ENCODE measurements at regions not wholly inside any gene's neighbourhood (a gene's known extent, or its start where the extent isn't known, plus 50 kb on each side); places are given as distances from the start of the nearest gene placed in this dataset.

DNA sequence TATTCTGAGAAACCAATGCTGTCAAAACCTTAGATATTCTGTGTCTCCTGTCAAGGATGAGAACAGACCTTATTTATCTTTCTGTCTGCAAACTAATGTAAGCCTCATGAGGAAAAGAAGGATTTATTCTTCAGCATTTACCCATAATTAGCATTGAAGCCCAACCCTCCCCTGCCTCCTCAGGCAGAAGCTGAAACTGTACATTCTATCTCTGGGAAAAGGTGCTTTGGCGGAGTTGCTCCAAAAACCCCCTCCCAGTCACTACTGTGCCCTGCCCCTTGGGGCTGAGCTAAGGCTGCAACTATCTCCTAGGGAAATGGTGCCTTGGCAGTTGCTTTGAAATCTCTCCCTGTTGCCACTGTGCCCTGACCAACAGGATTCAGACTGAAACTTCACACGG lies 106.2 kb upstream of the TLR4 start:
- Histone ChIP-seq H3K4me2 (ENCODE audit: control insufficient read depth, insufficient read depth) (no peak overlapping the region), H4K20me1 (ENCODE audit: control insufficient read depth, insufficient read depth) (no peaks in the 10 kb centered on the region), H3K4me1 (ENCODE audit: control insufficient read depth, insufficient read depth, low read length) (no peaks in the 10 kb centered on the region), H3K27me3 (replicated peaks in 1 of 2; ENCODE audit: control insufficient read depth in 2 of 2, insufficient read depth in 2 of 2, low read length in 1 of 2) (no peaks in the 10 kb centered on the region), H3K9me3 (replicated peaks; ENCODE audit: control insufficient read depth, insufficient read depth, low read length) (no peaks in the 10 kb centered on the region), H3K36me3 (ENCODE audit: control insufficient read depth in 2 of 2, insufficient read depth in 2 of 2, low read length in 1 of 2) (no peaks in the 10 kb centered on the region), H3K4me3 (no peak overlapping the region), H3K27ac (ENCODE audit: control insufficient read depth, insufficient read depth) (no peak overlapping the region), H3K9ac (ENCODE audit: control insufficient read depth, insufficient read depth, low read length) (no peak overlapping the region), H2AFZ (ENCODE audit: control insufficient read depth, low read depth, low read length) (no peak overlapping the region), H3K79me2 (ENCODE audit: control insufficient read depth, insufficient read depth, low read length) (no peaks in the 10 kb centered on the region)
- TF ChIP-seq KLF5 (IDR thresholded peaks at IDR 0.05; ENCODE audit: partially characterized antibody) (no peak), BCL11A (IDR thresholded peaks at IDR 0.05; ENCODE audit: low read depth, low read length) (no peak), MEF2B (IDR thresholded peaks at IDR 0.05; ENCODE audit: partially characterized antibody, poor library complexity, severe bottlenecking) (no peak), SMARCA5 (IDR thresholded peaks at IDR 0.05) (no peak), SMAD1 (IDR thresholded peaks at IDR 0.05; ENCODE audit: low read depth, partially characterized antibody) (no peak), ATF7 (IDR thresholded peaks at IDR 0.05; ENCODE audit: low read depth) (no peak), RB1 (IDR thresholded peaks at IDR 0.05; ENCODE audit: borderline replicate concordance) (no peak), KDM1A (IDR thresholded peaks at IDR 0.05; ENCODE audit: borderline replicate concordance) (no peak), CBX5 (IDR thresholded peaks at IDR 0.05; ENCODE audit: low read depth) (no peak), JUNB (IDR thresholded peaks at IDR 0.05) (no peak), WRNIP1 (IDR thresholded peaks at IDR 0.05; ENCODE audit: borderline replicate concordance, low read depth, low read length) (no peak), JUND (IDR thresholded peaks at IDR 0.05; ENCODE audit: low read depth, low read length) (no peak), MLLT1 (IDR thresholded peaks at IDR 0.05) (no peak), IRF3 (IDR thresholded peaks at IDR 0.05) (no peak), NFYB (IDR thresholded peaks at IDR 0.05; ENCODE audit: insufficient read depth, low read depth, low read length) (no peak), NR2F1 (conservative IDR thresholded peaks at IDR 0.05) (no peak), RUNX3 (IDR thresholded peaks at IDR 0.05; ENCODE audit: low read length) (no peak), ZNF384 (IDR thresholded peaks at IDR 0.05; ENCODE audit: borderline replicate concordance, low read depth, low read length) (no peak)
- TF ChIP-seq, protein P1, sequence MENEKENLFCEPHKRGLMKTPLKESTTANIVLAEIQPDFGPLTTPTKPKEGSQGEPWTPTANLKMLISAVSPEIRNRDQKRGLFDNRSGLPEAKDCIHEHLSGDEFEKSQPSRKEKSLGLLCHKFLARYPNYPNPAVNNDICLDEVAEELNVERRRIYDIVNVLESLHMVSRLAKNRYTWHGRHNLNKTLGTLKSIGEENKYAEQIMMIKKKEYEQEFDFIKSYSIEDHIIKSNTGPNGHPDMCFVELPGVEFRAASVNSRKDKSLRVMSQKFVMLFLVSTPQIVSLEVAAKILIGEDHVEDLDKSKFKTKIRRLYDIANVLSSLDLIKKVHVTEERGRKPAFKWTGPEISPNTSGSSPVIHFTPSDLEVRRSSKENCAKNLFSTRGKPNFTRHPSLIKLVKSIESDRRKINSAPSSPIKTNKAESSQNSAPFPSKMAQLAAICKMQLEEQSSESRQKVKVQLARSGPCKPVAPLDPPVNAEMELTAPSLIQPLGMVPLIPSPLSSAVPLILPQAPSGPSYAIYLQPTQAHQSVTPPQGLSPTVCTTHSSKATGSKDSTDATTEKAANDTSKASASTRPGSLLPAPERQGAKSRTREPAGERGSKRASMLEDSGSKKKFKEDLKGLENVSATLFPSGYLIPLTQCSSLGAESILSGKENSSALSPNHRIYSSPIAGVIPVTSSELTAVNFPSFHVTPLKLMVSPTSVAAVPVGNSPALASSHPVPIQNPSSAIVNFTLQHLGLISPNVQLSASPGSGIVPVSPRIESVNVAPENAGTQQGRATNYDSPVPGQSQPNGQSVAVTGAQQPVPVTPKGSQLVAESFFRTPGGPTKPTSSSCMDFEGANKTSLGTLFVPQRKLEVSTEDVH (IDR thresholded peaks at IDR 0.05; ENCODE audit: low read depth, partially characterized antibody): no peak
- TF ChIP-seq, protein P2, sequence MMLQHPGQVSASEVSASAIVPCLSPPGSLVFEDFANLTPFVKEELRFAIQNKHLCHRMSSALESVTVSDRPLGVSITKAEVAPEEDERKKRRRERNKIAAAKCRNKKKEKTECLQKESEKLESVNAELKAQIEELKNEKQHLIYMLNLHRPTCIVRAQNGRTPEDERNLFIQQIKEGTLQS (IDR thresholded peaks at IDR 0.05; ENCODE audit: borderline replicate concordance, extremely low read depth, low read depth, low read length): no peak
- no peak for FAIRE-seq
- DNase-seq (ENCODE audit: low read depth, low spot score): no peak
- ChIA-PET POLR2A (no interaction called here), RAD21 (ENCODE audit: unreplicated experiment) (no interaction called here), CTCF (no interaction called here), SMC1A (ENCODE audit: uncharacterized antibody, unreplicated experiment) (interaction anchor here (0.8 kb wide), 1 partner anchor 184 kb away, joined by 3 read pairs; no protein-coding TSS in a partner anchor)
- intact Hi-C loops (cut with micrococcal nuclease; ENCODE audit: unreplicated experiment) (no loop called here), in situ Hi-C loops (cut with MboI) (no loop called here)
- no peak for ATAC-seq
- BruUV-seq (replicated peaks): no TSS peak
- WGBS (ENCODE audit: insufficient coverage, insufficient replicate concordance, low lambda C conversion rate, missing lambda C conversion rate): 25% methylated on average over 2 of the region's 2 CpGs
